ES-I3 (cell line): ENCODE measurements at regions not wholly inside any gene's neighbourhood (a gene's known extent, or its start where the extent isn't known, plus 50 kb on each side); places are given as distances from the start of the nearest gene placed in this dataset.

Experiments
- H3K36me3 ChIP-seq: 2 replicates; pipeline ENCODE4 v1.6.1; 2013; ENCODE audit warnings: mild to moderate bottlenecking, low read length, control low read depth, moderate library complexity; ENCODE audit not compliant: insufficient read depth
- H3K4me1 ChIP-seq: 2 replicates; pipeline ENCODE4 v1.6.1; 2013; ENCODE audit warnings: mild to moderate bottlenecking, control low read depth, low read length; ENCODE audit not compliant: insufficient read depth
- H3K9ac ChIP-seq: 2 replicates; pipeline ENCODE4 v1.6.1; 2013; ENCODE audit warnings: low read depth, mild to moderate bottlenecking, low read length, moderate library complexity
- H3K9me3 ChIP-seq: 2 replicates; pipeline ENCODE4 v1.6.1; 2013; ENCODE audit warnings: mild to moderate bottlenecking, low read length, moderate library complexity; ENCODE audit not compliant: control insufficient read depth, insufficient read depth

DNA sequence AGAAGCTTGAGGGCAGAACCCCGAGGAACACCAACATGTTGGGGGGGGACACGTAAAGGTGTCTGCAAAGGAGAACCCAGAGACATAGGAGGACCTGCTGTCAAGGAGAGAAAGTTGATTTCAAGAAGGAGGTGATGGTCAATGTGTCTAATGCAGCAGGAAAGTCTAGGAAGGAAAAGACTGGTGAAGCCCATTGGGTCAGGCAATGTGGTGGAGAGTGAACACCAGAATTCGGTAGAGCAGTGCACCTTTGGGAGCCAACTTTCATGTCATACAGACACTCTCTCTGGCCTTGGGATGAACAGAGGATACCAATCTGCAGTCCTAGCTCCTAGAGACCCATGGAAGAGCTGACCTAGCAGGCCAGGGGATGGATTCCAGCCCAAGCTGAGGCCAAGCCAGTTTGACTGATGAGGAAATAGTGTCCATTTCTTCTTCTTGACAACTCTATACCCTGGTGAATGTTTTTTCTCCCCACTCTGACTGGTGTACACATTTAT is 101.9 kb downstream of the MYCN start:
- Histone ChIP-seq H3K36me3 (no peaks in the 10 kb centered on the region), H3K9me3 (no peaks in the 10 kb centered on the region; the same call in 1 of the 2 replicates), H3K4me1 (peaks cover 12% of the 10 kb centered on the region; the same call in 1 of the 2 replicates), H3K9ac (no peak overlapping the region)

DNA sequence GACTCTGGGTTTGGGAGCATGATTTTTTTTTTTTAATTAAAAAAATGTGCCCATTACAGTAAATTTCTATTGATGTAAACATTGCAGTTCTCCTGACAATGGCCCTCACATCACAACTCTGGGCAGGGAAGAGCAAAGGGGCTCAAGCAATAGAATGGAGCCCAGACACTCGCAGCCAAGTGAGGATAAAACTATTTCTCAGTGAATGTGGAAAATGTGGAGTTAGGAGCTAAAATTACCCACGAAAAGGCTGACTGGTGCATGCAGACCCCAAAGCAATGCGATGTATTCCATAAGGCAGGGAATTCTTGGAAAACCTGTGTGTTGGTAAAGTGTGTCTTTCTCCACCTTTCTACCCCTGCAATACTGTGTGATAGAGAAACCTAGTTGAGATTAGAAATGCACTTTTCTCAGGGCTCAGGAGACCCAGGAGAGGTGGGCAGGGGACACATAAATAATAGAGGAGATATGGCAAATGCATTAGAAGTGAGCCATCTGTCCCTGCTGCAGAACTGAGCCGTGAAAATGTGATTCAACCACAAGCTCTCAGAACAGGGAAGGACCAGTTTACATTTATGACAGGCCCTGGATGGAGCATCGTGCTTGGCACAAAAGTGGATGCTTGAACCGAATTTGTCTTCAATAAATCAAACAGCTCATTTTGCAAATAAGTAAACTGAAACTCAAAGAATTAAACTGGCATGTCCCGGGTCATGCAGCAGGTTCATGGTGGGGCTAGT is 100.1 kb downstream of the MYCN start:
- no peaks in the 10 kb centered on the region for H3K36me3 ChIP-seq
- peaks cover 20% of the 10 kb centered on the region; the same call in 1 of the 2 replicates for H3K4me1 ChIP-seq
- no peak overlapping the region for H3K9ac ChIP-seq
- no peaks in the 10 kb centered on the region for H3K9me3 ChIP-seq

DNA sequence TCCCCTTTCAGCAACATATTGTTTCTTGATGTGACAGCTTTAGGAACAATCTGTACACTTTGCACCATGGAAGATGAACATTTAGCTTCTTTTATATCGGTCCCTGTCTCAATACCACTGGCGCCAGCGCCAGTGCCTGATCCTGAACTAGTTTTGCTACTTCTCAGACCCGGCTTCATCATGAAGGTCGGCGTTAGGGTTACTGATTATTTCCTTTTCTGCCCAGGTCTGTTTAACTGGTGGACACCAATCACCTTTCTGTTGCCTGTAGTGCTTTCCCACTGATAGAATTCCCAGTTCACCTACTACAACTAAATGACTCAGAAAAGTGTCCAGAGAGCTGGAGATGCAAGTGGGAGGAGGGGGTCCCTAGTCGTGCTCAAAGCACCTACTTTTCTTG is 99.5 kb downstream of the MYCN start:
- H3K4me1 ChIP-seq: peaks cover 20% of the 10 kb centered on the region; the same call in 1 of the 2 replicates
- no peaks in the 10 kb centered on the region for H3K9me3 ChIP-seq
- H3K9ac ChIP-seq: no peak overlapping the region
- H3K36me3 ChIP-seq: no peaks in the 10 kb centered on the region

DNA sequence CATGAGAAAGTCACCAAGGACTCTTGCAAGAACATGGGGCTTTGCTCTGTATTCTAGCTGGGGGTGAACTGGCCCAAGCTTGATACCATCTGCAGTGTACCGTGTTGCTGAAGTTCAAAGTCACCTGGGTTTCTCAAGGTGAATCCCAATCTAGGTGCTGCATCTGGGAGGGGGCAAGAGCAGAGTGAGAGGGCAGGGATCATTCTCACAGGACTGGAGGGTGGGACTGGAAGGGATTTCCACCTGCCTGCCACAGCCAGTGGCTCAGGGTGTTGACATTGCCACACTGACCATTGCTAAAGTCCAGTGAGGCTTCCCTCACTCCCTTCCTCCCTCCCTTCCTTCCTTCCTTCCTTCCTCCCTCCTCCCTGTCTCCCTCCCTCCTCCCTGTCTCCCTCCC is 98.7 kb downstream of the MYCN start:
- Histone ChIP-seq H3K9me3 (no peaks in the 10 kb centered on the region), H3K4me1 (peaks cover 24% of the 10 kb centered on the region), H3K36me3 (no peaks in the 10 kb centered on the region), H3K9ac (no peak overlapping the region)

DNA sequence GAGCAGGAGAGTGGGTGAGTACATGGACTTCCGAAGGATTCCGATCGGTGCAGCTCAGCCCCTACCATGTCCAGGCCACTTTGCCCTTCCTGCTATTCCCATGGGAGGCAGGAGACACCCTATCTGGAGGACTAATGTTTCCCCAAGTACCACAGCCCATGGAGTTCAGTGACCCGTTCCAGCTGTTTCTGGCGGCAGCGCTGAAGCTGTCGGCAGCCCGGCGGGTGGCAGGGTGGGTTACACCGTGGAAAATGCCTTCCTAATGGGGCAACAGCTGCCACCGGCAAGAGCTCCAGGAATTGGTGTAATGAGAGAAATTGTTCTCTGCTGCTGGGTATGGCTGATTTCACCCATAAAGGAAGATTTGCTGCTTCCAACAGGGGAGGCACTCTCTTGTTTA is 98.3 kb downstream of the MYCN start:
- no peaks in the 10 kb centered on the region for H3K36me3 ChIP-seq
- peaks cover 24% of the 10 kb centered on the region for H3K4me1 ChIP-seq
- no peaks in the 10 kb centered on the region for H3K9me3 ChIP-seq
- H3K9ac ChIP-seq: no peak overlapping the region

DNA sequence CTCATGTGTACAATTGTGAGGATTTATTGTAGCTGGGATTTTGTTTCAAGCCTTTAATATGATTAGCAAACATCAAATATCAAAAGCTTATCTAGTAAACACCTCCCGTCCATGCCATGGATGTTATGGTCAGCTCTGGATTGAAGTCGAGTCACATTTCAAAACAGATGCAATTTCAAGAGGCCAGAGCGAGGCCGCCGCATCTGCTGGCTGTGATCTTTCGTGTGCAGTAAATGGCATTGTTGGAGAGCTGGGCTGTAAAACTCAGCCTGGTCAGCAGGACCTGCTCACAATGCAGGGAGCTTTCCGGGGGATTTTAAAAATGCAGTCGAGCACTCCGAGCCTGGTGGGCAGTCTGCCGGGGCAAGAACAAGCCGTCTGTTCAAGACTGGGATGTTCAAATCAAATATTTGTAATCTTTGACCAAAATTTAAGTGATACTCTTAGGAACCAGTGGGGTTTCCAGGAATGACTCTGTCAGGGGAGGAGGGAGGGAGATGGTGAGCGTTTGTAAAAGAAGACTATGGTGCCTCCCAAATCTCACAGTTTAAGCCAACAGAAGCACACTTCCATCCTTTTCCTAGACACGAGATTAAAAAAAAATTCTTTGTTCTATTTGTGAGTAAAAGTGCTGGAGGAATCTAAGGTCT is 97.6 kb downstream of the MYCN start:
- no peak overlapping the region for H3K9ac ChIP-seq
- no peaks in the 10 kb centered on the region for H3K36me3 ChIP-seq
- H3K4me1 ChIP-seq: peaks cover 24% of the 10 kb centered on the region
- H3K9me3 ChIP-seq: no peaks in the 10 kb centered on the region

DNA sequence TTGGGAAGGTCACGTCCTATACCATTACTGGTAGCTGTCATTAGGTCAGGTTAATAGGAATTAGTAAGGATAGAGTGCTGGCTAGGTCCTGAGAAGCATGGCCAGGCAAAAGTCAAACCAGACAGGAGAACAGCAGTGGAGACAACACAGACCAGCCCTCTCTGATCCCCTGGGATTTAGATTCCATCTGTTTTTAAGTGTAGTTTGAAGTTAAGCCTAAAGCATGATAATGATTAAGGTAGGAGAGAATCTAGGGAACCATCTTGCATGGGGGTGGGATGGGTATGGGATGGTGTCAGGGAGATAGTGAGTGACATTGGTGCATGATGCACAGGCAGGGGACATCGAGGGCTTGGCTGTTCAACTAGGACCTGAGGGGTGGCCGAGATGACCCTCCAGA is 96.6 kb downstream of the MYCN start:
- H3K9me3 ChIP-seq: no peaks in the 10 kb centered on the region
- H3K9ac ChIP-seq: no peak overlapping the region
- H3K36me3 ChIP-seq: no peaks in the 10 kb centered on the region
- H3K4me1 ChIP-seq: peaks cover 25% of the 10 kb centered on the region

DNA sequence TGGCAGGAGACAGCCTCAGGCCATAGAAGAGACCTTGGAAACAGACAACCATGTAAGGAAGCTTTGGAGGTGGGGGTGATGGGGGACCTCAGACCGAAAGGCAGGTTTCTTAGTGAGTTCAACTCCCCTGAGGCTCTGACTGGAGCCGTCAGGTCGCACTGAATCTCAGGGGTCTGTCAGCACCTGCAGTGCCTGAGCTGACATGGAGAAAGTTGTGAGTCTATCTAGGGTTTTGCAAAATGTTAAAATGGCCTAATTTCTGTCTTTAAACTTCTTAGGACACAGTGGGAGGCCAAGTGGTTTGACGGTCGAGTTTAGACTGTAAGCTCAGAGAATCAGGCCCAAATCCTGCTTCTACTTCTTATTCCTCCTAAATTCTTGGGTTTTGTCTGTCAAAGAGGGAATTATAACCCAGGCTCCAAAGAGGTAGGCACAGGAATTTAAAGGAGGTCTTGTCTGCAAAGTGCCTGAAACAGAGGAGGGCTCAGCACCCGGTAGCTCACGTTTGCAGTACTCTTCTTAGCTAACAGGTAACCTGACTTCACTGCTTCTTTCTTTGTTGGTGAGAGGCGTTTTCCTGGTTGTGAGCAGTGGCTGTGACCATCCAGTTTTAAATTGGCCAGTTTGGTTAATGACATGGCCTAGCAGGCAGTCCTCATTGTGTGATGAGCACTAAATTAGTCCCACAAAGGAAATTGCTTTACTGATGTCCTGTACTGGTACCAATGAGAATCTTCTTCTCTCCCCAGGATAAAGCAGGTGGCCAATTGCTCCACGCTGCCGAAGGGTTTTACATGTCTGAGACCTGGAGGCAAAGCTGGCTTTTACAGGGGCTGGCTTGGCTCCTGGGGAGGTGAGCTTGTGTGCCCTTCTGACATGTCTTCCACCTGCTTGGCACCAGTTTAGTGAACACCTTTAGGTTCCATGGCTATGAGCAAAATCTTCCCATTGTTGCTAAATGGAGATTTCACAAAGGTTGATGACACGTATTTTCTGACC is 95.7 kb downstream of the MYCN start:
- peaks cover 34% of the 10 kb centered on the region for H3K4me1 ChIP-seq

DNA sequence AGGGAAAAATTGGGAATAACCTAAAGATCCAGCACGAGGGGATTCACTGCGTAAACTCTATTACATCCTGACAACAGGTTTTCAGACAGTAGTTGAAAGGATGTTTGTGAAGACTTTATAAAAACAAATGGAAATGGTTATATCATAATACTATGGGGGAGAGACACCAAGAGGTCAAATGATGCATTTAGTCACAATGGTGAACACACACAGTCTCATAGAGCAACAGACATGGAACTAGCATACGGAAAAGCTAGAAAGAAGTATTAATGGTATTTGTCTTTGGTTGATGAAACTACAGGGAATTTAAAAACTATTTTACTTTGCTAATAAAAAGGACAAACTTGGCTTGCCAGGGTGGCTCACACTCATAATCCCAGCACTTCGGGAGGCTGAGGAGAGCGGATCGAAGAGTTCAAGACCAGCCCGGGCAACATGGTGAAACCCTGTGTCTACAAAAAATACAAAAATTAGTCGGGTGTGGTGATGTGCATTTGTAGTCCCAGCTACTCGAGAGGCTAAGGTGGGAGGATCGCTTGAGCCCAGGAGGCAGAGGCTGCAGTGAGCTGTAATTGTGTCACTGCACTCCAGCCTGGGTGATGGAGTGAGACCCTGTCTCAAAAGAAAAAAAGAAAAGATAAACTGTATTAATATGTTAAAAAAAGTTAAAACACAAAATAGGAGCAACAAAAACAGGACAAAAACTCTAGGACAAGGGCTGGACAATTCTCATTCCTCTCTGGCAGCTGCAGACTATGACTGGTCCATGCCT is 94.8 kb downstream of the MYCN start:
- H3K36me3 ChIP-seq: no peaks in the 10 kb centered on the region
- peaks cover 38% of the 10 kb centered on the region for H3K4me1 ChIP-seq
- H3K9me3 ChIP-seq: no peaks in the 10 kb centered on the region
- H3K9ac ChIP-seq: no peak overlapping the region

More for the DNA sequence above, 95.7 kb downstream of the MYCN start:
- Histone ChIP-seq H3K9ac (no peak overlapping the region), H3K36me3 (no peaks in the 10 kb centered on the region), H3K9me3 (no peaks in the 10 kb centered on the region)

DNA sequence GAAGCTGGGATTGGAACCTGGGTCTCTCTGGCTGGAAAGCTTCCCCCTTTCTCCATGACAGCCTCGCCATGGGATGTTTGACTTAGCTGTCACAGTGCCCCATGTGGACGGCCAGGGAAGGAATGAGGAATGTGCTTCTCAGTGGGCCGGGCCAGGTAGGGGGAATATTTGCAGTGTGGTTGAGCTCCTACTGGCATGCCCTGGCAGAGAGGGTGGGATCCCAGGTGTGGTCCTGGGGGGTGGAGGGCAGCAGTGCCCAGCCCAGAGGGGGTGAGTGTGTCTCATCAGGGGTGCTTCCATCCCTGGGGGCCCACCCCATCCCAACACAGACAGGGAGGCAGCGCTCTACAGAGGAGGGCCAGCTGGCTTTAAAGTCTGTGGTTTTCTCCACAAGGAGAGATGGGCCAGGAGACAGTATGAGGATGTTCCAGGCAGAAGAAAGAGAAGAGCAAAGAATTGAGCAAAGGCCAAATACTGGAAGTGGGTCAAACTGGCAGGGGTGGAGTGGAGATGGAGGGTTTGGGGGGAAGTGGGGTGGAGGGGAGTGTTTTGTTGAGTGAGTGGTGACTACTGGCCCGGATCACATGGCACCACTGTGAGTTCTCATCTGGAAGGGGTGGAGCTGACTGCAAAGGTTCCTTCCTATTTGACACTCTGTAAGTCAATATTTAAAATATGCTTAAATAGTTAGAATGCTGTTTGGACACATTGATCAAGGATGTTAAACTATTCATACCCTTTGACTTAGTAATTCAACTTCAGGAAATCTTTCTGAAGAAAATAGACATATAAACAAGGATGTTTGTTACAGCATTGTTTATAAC is 94.0 kb downstream of the MYCN start:
- Histone ChIP-seq H3K9me3 (no peaks in the 10 kb centered on the region), H3K4me1 (peaks cover 33% of the 10 kb centered on the region), H3K9ac (no peak overlapping the region), H3K36me3 (no peaks in the 10 kb centered on the region)

DNA sequence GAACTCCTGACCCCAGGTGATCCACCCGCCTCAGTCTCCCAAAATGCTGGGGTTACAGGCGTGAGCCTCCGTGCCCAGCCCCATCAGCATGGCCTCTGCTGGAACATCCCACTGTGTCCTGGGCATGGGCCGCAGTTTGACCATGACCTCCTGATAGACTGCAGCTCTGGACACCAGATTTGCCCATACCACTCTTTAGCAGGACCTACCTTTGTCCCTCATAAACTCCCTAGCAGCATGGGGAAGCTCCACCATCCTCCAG is 92.6 kb downstream of the MYCN start:
- Histone ChIP-seq H3K9ac (no peak overlapping the region), H3K9me3 (no peaks in the 10 kb centered on the region), H3K36me3 (no peaks in the 10 kb centered on the region), H3K4me1 (peaks cover 27% of the 10 kb centered on the region)

DNA sequence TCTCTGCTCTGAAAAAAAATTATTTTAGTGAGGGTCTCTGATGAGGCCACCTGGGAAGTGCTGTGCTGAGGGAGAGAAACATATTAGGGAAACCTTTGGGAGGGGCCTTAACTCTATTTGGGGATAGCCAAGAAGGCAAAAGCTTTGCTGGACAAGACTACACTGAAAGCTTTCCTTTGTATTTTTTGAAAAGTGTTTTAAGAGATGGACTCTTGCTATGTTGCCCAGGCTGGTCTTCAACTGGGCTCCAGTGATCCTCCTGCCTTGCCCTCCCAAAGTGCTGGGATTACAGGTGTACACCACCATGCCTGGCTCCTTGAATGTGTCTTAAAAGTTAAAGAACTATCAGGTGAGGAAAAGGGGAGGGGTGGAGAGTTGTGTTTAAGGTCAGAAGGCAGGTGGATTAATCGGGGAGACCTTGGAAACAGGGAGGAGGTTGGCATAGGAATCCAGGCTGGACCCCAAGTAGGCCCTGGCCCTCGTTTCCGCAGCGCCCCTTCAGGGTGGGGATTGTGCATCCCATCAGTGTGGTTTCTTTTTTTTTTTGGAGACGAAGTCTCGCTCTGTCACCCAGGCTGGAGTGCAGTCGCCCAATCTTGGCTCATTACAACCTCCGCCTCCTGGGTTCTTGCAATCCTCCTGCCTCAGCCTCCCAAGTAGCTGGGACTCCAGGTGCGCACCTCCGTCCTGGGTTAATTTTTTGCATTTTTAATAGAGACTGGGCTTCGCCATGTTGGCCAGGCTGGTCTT is 92.1 kb downstream of the MYCN start:
- H3K9me3 ChIP-seq: no peaks in the 10 kb centered on the region
- peaks cover 26% of the 10 kb centered on the region for H3K4me1 ChIP-seq
- H3K36me3 ChIP-seq: no peaks in the 10 kb centered on the region
- no peak overlapping the region for H3K9ac ChIP-seq

DNA sequence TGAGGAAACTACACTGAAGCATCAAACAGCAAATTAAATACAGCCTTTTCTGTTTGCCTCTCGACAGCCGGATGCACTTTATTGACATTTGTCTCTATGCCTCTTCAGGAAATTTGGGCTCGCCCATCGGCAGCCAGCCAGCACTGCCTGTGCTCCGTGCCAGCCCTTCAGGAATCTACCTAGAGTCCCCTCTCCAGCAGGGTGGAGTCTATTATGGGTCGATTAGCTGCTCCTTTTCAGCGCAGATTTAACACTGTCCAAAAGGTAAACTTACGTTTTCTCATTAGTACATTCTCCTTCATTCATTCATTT is 91.5 kb downstream of the MYCN start:
- Histone ChIP-seq H3K4me1 (peaks cover 26% of the 10 kb centered on the region), H3K36me3 (no peaks in the 10 kb centered on the region), H3K9me3 (no peaks in the 10 kb centered on the region)

More for the DNA sequence above, 91.5 kb downstream of the MYCN start:
- no peak overlapping the region for H3K9ac ChIP-seq
